H1 (cell line): ENCODE measurements at regions not wholly inside any gene's neighbourhood (a gene's known extent, or its start where the extent isn't known, plus 50 kb on each side); places are given as distances from the start of the nearest gene placed in this dataset.

Experiments used
- NRF1 ChIP-seq: IDR thresholded peaks from 2 replicates; pipeline ENCODE4 v1.6.1; 2011; ENCODE audit warnings: mild to moderate bottlenecking, low read depth, low read length, improper control_type of control experiment

GRCh38 chr7:21314954-21315353 is 112.9 kb upstream of the SP4 start (continued):
- no peak for TF ChIP-seq NRF1
